Body of pancreas (tissue), 4 donors: ENCODE measurements at regions not wholly inside any gene's neighbourhood (a gene's known extent, or its start where the extent isn't known, plus 50 kb on each side); places are given as distances from the start of the nearest gene placed in this dataset.

ENCODE experiments used
- ATAC-seq: fragments of 150-250 bp; one replicate; pipeline ENCODE4 v1.9.1; 2016
- DNase-seq, 4 donors: peaks; one replicate each; pipeline ENCODE4 v3.0.0-alpha.2; 2019
- H3K27ac ChIP-seq, 4 donors: fragments of 200-600 bp; sonication (generic); 1 replicate in 3 of 4; 2 replicates in 1 of 4; pipeline versions ENCODE4 v1.5.1 to v1.6.1; 2016 to 2019; ENCODE audit warnings: mild to moderate bottlenecking in 1 of 4, mixed read lengths in 1 of 4, moderate library complexity in 1 of 4
- H3K27me3 ChIP-seq, 2 donors: fragments of 200-600 bp; sonication (generic); one replicate each; pipeline ENCODE4 v1.6.0; 2016; ENCODE audit warnings: mild to moderate bottlenecking in 1 of 2
- H3K36me3 ChIP-seq, 2 donors: fragments of 200-600 bp; sonication (generic); replicated peaks in 1 of 2; 2 replicates each; pipeline ENCODE4 v1.5.1; 2016; ENCODE audit warnings: low read depth in 2 of 2; ENCODE audit not compliant: insufficient read depth in 1 of 2
- H3K4me1 ChIP-seq: fragments of 200-600 bp; sonication (generic); one replicate; pipeline ENCODE4 v1.6.0; 2016
- H3K4me3 ChIP-seq, 2 donors: fragments of 200-600 bp; sonication (generic); 1 replicate in 1 of 2; 2 replicates in 1 of 2; pipeline ENCODE4 v1.5.1; 2016 to 2019
- H3K9me3 ChIP-seq, 3 donors: fragments of 200-600 bp; sonication (generic); 1 replicate in 2 of 3; 2 replicates in 1 of 3; pipeline ENCODE4 v1.5.1; 2016
- CTCF ChIP-seq, 7 experiments: fragments of 450-650 bp in 4 of 7; fragments of 200-600 bp in 3 of 7; sonication (generic) in 3 of 7; IDR thresholded peaks; one replicate each; pipeline ENCODE4 v1.5.1; 2016 to 2019; ENCODE audit warnings: antibody characterized with exemption in 7 of 7
- POLR2A ChIP-seq, 3 donors: fragments of 450-650 bp; IDR thresholded peaks; one replicate each; pipeline ENCODE4 v1.6.1; 2016; ENCODE audit warnings: antibody characterized with exemption in 3 of 3, mild to moderate bottlenecking in 2 of 3
- WGBS, 2 donors: methylation state at CpG; one replicate each; pipeline ENCODE4 v1.1.5; 2017; 5-methylcytosine and 5-hydroxymethylcytosine counted together
- intact Hi-C: fragments of 100-400 bp; cut with DNase I; formaldehyde crosslinking; loops from one replicate; pipeline ENCODE4 v1.15.1; 2023

- no peaks in the 10 kb centered on the region for H3K27me3 ChIP-seq
- H3K27ac ChIP-seq, result no peak overlapping the region
- no peaks in the 10 kb centered on the region for H3K9me3 ChIP-seq
- H3K36me3 ChIP-seq, result no peaks in the 10 kb centered on the region
- peaks cover 16% of the 10 kb centered on the region for H3K4me1 ChIP-seq
- TF ChIP-seq CTCF (IDR thresholded peaks at IDR 0.05), result no peak
- TF ChIP-seq POLR2A (IDR thresholded peaks at IDR 0.05), result no peak
- 90 to 93% methylated on average over 4 of the region's 4 CpGs for WGBS, 2 donors
- DNase-seq, result no peak
- no peak overlapping the region for H3K4me3 ChIP-seq
- no peak for ATAC-seq
- intact Hi-C loops, result no loop called here
Measured at GRCh38 chr1:83813576-83813975, 185.4 kb downstream of the TTLL7 start.

GRCh38 chr1:83810144-83810543, 188.8 kb downstream of the TTLL7 start:
- intact Hi-C loops, result no loop called here
- TF ChIP-seq CTCF (IDR thresholded peaks at IDR 0.05) (no peak), POLR2A (IDR thresholded peaks at IDR 0.05) (no peak)
- Histone ChIP-seq H3K4me1 (peaks cover 10% of the 10 kb centered on the region), H3K4me3 (no peak overlapping the region), H3K36me3 (no peaks in the 10 kb centered on the region), H3K27me3 (no peaks in the 10 kb centered on the region), H3K9me3 (no peaks in the 10 kb centered on the region), H3K27ac (no peak overlapping the region)
- DNase-seq, result no peak
- no peak for ATAC-seq
- 87 to 90% methylated on average over 4 of the region's 4 CpGs for WGBS, 2 donors

- H3K9me3 ChIP-seq, result no peaks in the 10 kb centered on the region
- no peaks in the 10 kb centered on the region for H3K4me1 ChIP-seq
- TF ChIP-seq POLR2A (IDR thresholded peaks at IDR 0.05) (no peak), CTCF (IDR thresholded peaks at IDR 0.05) (no peak)
- H3K27ac ChIP-seq, result no peak overlapping the region
- ATAC-seq (no peak), DNase-seq (no peak)
- H3K27me3 ChIP-seq, result no peaks in the 10 kb centered on the region
- intact Hi-C loops, result no loop called here
- H3K36me3 ChIP-seq, result no peaks in the 10 kb centered on the region
- no peak overlapping the region for H3K4me3 ChIP-seq
Measured at GRCh38 chr1:83808536-83808935, 190.4 kb downstream of the TTLL7 start.

GRCh38 chr1:83807821-83808220, 191.1 kb downstream of the TTLL7 start:
- no peak for TF ChIP-seq CTCF (IDR thresholded peaks at IDR 0.05)
- no peak for TF ChIP-seq POLR2A (IDR thresholded peaks at IDR 0.05)
- DNase-seq (no peak), ATAC-seq (no peak)
- Histone ChIP-seq H3K4me1 (peaks cover 2% of the 10 kb centered on the region), H3K9me3 (no peaks in the 10 kb centered on the region), H3K36me3 (no peaks in the 10 kb centered on the region), H3K4me3 (no peak overlapping the region), H3K27ac (no peak overlapping the region), H3K27me3 (no peaks in the 10 kb centered on the region)
- WGBS, 2 donors, result 90 to 98% methylated on average over 3 of the region's 3 CpGs
- intact Hi-C loops, result no loop called here

GRCh38 chr1:83807231-83807630, 191.7 kb downstream of the TTLL7 start:
- Histone ChIP-seq H3K9me3 (no peaks in the 10 kb centered on the region), H3K4me3 (no peak overlapping the region), H3K27me3 (no peaks in the 10 kb centered on the region), H3K36me3 (no peaks in the 10 kb centered on the region), H3K27ac (no peak overlapping the region), H3K4me1 (peaks cover 8% of the 10 kb centered on the region)
- TF ChIP-seq CTCF (IDR thresholded peaks at IDR 0.05), result no peak
- TF ChIP-seq POLR2A (IDR thresholded peaks at IDR 0.05), result no peak
- ATAC-seq (no peak), DNase-seq (no peak)
- 85 to 89% methylated on average over 1 of the region's 1 CpG for WGBS, 2 donors
- intact Hi-C loops, result no loop called here
